Left lung (tissue), 4 donors: ENCODE measurements at regions not wholly inside any gene's neighbourhood (a gene's known extent, or its start where the extent isn't known, plus 50 kb on each side); places are given as distances from the start of the nearest gene placed in this dataset.

Experiments used
- ATAC-seq: fragments of 200-7000 bp; cut with Tn5 transposase; one replicate; pipeline ENCODE4 v1.9.1; 2020; ENCODE audit warnings: moderate library complexity
- DNase-seq, 4 donors: peaks; one replicate each; pipeline ENCODE4 v3.0.0-alpha.2; 2013 to 2020
- H3K27ac ChIP-seq, 2 donors: fragments of 200-600 bp; sonication (generic) in 1 of 2; one replicate each; pipeline versions ENCODE4 v1.5.0 to v1.8.0; 2020 to 2021
- H3K27me3 ChIP-seq, 2 donors: fragments of 200-600 bp; sonication (generic) in 1 of 2; one replicate each; pipeline versions ENCODE4 v1.5.0 to v1.8.0; 2020 to 2021
- H3K36me3 ChIP-seq, 2 donors: fragments of 200-600 bp; sonication (generic) in 1 of 2; one replicate each; pipeline versions ENCODE4 v1.5.0 to v1.8.0; 2020 to 2021
- H3K4me1 ChIP-seq, 2 donors: fragments of 200-600 bp; one replicate each; pipeline ENCODE4 v1.8.0; 2021
- H3K4me3 ChIP-seq, 2 donors: fragments of 200-600 bp; sonication (generic) in 1 of 2; one replicate each; pipeline versions ENCODE4 v1.5.0 to v1.8.0; 2020 to 2021; ENCODE audit warnings: mild to moderate bottlenecking in 1 of 2
- H3K9me3 ChIP-seq, 2 donors: fragments of 200-600 bp; sonication (generic) in 1 of 2; one replicate each; pipeline versions ENCODE4 v1.5.0 to v1.8.0; 2020 to 2021
- intact Hi-C, 2 donors: fragments of 100-400 bp; cut with DNase I; formaldehyde crosslinking; loops; one replicate each; pipeline versions ENCODE4 v1.11.2 to v1.14.2; 2022
- TF ChIP-seq, protein P1 (sequence below), 2 donors: fragments of 200-600 bp; sonication (generic) in 1 of 2; IDR thresholded peaks; one replicate each; pipeline versions ENCODE4 v1.5.0 to v1.8.0; 2021; ENCODE audit warnings: antibody characterized with exemption in 2 of 2
- donor health status: DM: no; HTN: yes; CAD: no.
- donor health status: DM: no; HTN: no; CAD: no.

DNA sequence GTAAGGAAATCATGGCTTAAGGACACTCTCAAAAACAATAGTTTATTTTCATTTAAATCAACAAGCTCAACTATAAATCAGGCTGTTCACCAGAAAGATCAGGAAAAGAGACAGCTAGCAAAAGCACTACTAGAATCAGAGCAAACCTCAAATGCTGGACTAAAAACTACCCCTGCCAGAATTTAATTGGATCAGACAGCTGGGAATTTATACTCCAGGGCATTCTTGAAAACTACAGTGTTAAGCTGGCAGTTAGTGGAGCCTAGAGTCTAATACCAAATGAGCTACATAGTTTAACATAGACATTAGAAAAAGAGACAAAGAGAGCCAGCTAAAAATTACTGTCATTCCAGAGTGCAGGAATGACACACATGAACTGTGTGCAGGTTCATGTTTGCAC is 1016.4 kb upstream of the CRIM1 start:
- intact Hi-C loops = no loop called here

DNA sequence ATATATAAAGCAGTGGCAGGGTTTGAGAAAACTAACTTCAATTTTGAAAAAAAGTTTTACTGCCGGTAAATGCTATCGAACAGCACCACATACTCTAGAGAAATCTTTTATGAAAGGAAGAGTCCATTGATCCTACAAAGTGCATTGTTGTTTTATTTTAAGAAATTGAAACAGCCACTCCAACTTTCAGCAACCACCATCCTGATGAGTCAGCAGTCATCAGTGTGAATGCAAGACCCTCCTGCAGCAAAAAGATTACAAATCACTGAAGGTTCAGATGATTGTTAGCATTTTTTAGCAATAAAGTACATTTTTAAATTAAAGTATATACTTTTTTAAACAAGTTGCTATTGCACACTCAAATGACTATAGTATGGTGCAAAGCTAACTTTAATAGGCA is 1017.7 kb upstream of the CRIM1 start:
- DNase-seq = no peak
- intact Hi-C loops = no loop called here
- H3K9me3 ChIP-seq = peaks cover 0 to 17% of the 10 kb centered on the region in 2 donors
- no peak for ATAC-seq
- no peaks in the 10 kb centered on the region for H3K27me3 ChIP-seq
- TF ChIP-seq, protein P1, sequence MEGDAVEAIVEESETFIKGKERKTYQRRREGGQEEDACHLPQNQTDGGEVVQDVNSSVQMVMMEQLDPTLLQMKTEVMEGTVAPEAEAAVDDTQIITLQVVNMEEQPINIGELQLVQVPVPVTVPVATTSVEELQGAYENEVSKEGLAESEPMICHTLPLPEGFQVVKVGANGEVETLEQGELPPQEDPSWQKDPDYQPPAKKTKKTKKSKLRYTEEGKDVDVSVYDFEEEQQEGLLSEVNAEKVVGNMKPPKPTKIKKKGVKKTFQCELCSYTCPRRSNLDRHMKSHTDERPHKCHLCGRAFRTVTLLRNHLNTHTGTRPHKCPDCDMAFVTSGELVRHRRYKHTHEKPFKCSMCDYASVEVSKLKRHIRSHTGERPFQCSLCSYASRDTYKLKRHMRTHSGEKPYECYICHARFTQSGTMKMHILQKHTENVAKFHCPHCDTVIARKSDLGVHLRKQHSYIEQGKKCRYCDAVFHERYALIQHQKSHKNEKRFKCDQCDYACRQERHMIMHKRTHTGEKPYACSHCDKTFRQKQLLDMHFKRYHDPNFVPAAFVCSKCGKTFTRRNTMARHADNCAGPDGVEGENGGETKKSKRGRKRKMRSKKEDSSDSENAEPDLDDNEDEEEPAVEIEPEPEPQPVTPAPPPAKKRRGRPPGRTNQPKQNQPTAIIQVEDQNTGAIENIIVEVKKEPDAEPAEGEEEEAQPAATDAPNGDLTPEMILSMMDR (IDR thresholded peaks at IDR 0.05) = no peak
- no peaks in the 10 kb centered on the region for H3K36me3 ChIP-seq
- no peak overlapping the region for H3K4me3 ChIP-seq
- H3K4me1 ChIP-seq = no peaks in the 10 kb centered on the region
- H3K27ac ChIP-seq = no peak overlapping the region

More for the DNA sequence above, 1016.4 kb upstream of the CRIM1 start:
- Histone ChIP-seq H3K4me3 (no peak overlapping the region), H3K27me3 (no peaks in the 10 kb centered on the region), H3K4me1 (no peaks in the 10 kb centered on the region), H3K9me3 (peaks cover 0 to 22% of the 10 kb centered on the region in 2 donors), H3K27ac (no peak overlapping the region), H3K36me3 (no peaks in the 10 kb centered on the region)
- ATAC-seq = no peak
- DNase-seq = no peak
- TF ChIP-seq, protein P1 (IDR thresholded peaks at IDR 0.05) = no peak

DNA sequence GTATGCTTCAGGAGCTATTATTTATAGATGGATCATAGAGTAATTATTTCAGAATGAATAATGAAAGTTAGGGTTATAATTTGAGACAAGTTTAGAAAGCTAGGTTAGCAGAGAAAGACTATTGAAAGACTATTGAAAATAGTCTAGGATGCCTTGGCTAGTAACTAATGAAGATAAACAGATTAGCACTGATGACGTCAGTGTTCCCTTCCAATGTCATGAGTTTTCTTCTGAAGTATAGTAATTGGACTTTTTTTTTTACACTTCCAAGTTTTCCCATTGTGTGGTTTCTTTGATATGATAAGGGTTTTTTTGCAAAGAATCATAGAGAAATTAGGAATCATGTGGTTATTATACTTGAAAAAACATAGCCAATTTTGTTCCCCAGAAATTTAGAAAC is 1041.5 kb upstream of the CRIM1 start:
- Histone ChIP-seq H3K4me3 (no peak overlapping the region), H3K36me3 (no peaks in the 10 kb centered on the region), H3K27me3 (no peaks in the 10 kb centered on the region), H3K9me3 (no peaks in the 10 kb centered on the region), H3K27ac (no peak overlapping the region), H3K4me1 (no peaks in the 10 kb centered on the region)
- intact Hi-C loops = no loop called here
- ATAC-seq = no peak
- TF ChIP-seq, protein P1 (IDR thresholded peaks at IDR 0.05) = no peak
- DNase-seq = no peak

DNA sequence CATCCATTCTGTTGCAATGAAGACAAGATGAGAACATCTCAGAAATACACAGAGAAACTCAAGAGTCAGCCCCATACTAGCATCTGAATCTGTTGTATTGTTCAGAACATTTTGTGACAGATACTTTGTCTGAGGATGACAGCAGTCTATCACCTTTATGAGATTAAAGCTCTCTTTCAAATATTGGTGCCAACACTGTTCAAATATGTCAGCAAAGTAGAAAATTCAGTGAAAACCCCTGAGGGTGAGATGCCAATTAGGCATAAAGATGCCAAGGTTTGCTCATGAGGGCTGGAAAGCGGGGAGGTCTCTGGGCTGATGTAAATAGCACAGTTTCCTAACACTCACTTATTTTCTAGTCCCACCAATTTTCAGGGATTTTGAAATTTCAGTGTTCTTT is 1054.2 kb upstream of the CRIM1 start:
- intact Hi-C loops = no loop called here
- H3K9me3 ChIP-seq = no peaks in the 10 kb centered on the region
- no peak for DNase-seq
- H3K27me3 ChIP-seq = no peaks in the 10 kb centered on the region
- no peak overlapping the region for H3K27ac ChIP-seq
- no peak overlapping the region for H3K4me3 ChIP-seq
- H3K36me3 ChIP-seq = no peaks in the 10 kb centered on the region
- TF ChIP-seq, protein P1 (IDR thresholded peaks at IDR 0.05) = no peak
- ATAC-seq = no peak
- H3K4me1 ChIP-seq = no peaks in the 10 kb centered on the region

DNA sequence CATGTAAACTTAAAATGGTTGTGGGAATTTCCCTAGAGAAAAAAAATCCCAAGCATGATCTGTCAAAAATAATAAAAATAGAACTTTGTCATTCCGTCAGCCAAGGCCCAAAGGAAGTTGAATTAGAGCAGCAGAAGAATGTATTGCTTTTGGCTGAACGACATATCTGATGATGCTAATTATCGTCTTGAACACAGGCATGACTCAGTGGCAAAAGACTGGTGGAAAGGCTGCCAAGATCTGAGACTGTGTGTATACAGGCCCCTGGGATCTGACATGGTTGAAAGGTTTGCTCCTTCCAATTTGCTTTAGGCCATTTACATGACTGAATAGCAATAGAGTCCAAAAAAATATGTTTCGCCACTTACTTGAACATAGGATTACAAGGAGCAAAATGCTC is 1057.1 kb upstream of the CRIM1 start:
- TF ChIP-seq, protein P1 (IDR thresholded peaks at IDR 0.05) = no peak
- H3K4me1 ChIP-seq = no peaks in the 10 kb centered on the region
- intact Hi-C loops = no loop called here
- no peak overlapping the region for H3K4me3 ChIP-seq
- ATAC-seq (no peak), DNase-seq (peak in 2 of 4 donors; percentile 12 to 30)
- H3K27me3 ChIP-seq = no peaks in the 10 kb centered on the region
- peaks cover 0 to 2% of the 10 kb centered on the region in 2 donors for H3K9me3 ChIP-seq
- no peaks in the 10 kb centered on the region for H3K36me3 ChIP-seq
- H3K27ac ChIP-seq = no peak overlapping the region
